WTC11 (cell line): ENCODE measurements at regions not wholly inside any gene's neighbourhood (a gene's known extent, or its start where the extent isn't known, plus 50 kb on each side); places are given as distances from the start of the nearest gene placed in this dataset.

Experiments
- ATAC-seq: fragments of 200-7000 bp; cut with Tn5 transposase; 2 replicates; pipeline ENCODE4 v1.10.0; 2021; ENCODE audit warnings: mild to moderate bottlenecking, moderate library complexity
- CTCF ChIA-PET: fragments of 300-600 bp; sonication (Branson Sonifier 250); formaldehyde crosslinking; loops from one replicate; lab custom pipeline; 2021; ENCODE audit warnings: antibody characterized with exemption; lab: Charles Lee
- POLR2A ChIA-PET: fragments of 350-600 bp; sonication (Branson Sonifier 250); formaldehyde crosslinking; loops from one replicate; lab custom pipeline; 2021; ENCODE audit warnings: antibody characterized with exemption; lab: Charles Lee
- DNase-seq: peaks from one replicate; pipeline ENCODE4 v3.0.0; 2021; ENCODE audit warnings: low spot score
- H3K27ac Mint-ChIP-seq: 2 replicates; pipeline ENCODE4 v1.8.0; 2021; ENCODE audit warnings: mixed read lengths
- H3K27me3 Mint-ChIP-seq: 2 replicates; pipeline ENCODE4 v1.8.0; 2021; ENCODE audit warnings: low read depth, mild to moderate bottlenecking, moderate library complexity, mixed read lengths
- H3K36me3 Mint-ChIP-seq: 2 replicates; pipeline ENCODE4 v1.8.0; 2021; ENCODE audit warnings: mixed read lengths
- H3K4me1 Mint-ChIP-seq: 2 replicates; pipeline ENCODE4 v1.8.0; 2022; ENCODE audit warnings: mixed read lengths
- H3K4me3 Mint-ChIP-seq: 2 replicates; pipeline ENCODE4 v1.8.0; 2021; ENCODE audit warnings: mild to moderate bottlenecking, moderate library complexity, mixed read lengths
- H3K9me3 Mint-ChIP-seq: 2 replicates; pipeline ENCODE4 v1.8.0; 2021; ENCODE audit warnings: mixed read lengths
- CREB1 ChIP-seq: sonication (generic); formaldehyde crosslinking; IDR thresholded peaks from 2 replicates; pipeline ENCODE4 v1.8.0; 2023; ENCODE audit warnings: mild to moderate bottlenecking, missing genetic modification reagents
- CREM ChIP-seq: sonication (generic); formaldehyde crosslinking; IDR thresholded peaks from 2 replicates; pipeline ENCODE4 v1.8.1; 2022; ENCODE audit warnings: mild to moderate bottlenecking, missing genetic modification reagents, moderate library complexity
- EMX1 ChIP-seq: fragments of 250-450 bp; sonication (Bioruptor Pico); IDR thresholded peaks from 2 replicates; pipeline ENCODE4 v1.8.0; 2021; ENCODE audit warnings: mild to moderate bottlenecking
- FOXK1 ChIP-seq: sonication (generic); formaldehyde crosslinking; IDR thresholded peaks from 2 replicates; pipeline ENCODE4 v1.8.0; 2022; ENCODE audit warnings: mild to moderate bottlenecking, moderate library complexity, missing genetic modification reagents
- JAZF1 ChIP-seq: fragments of 250-450 bp; sonication (Bioruptor Pico); IDR thresholded peaks from 2 replicates; pipeline ENCODE4 v1.9.0; 2021; ENCODE audit warnings: moderate library complexity, mild to moderate bottlenecking, inconsistent platforms
- JUN ChIP-seq: sonication (generic); formaldehyde crosslinking; IDR thresholded peaks from 2 replicates; pipeline ENCODE4 v1.8.0; 2023; ENCODE audit warnings: mild to moderate bottlenecking, missing genetic modification reagents
- KAT7 ChIP-seq: sonication (generic); formaldehyde crosslinking; IDR thresholded peaks from 2 replicates; pipeline ENCODE4 v1.8.1; 2023; ENCODE audit warnings: missing genetic modification reagents, mild to moderate bottlenecking, borderline replicate concordance
- NFE2L1 ChIP-seq: sonication (generic); formaldehyde crosslinking; IDR thresholded peaks from 2 replicates; pipeline ENCODE4 v1.8.1; 2023; ENCODE audit warnings: missing genetic modification reagents
- NFYB ChIP-seq: sonication (generic); formaldehyde crosslinking; conservative IDR thresholded peaks from 2 replicates; pipeline ENCODE4 v1.8.0; 2022; ENCODE audit warnings: low read depth, missing genetic modification reagents
- PRRX2 ChIP-seq: fragments of 250-450 bp; sonication (Bioruptor Pico); IDR thresholded peaks from 2 replicates; pipeline ENCODE4 v1.8.0; 2021; ENCODE audit warnings: mild to moderate bottlenecking
- RORB ChIP-seq: fragments of 250-450 bp; sonication (Bioruptor Pico); IDR thresholded peaks from 2 replicates; pipeline ENCODE4 v1.9.0; 2021; ENCODE audit warnings: mild to moderate bottlenecking
- SOX15 ChIP-seq: fragments of 250-450 bp; sonication (Bioruptor Pico); IDR thresholded peaks from 2 replicates; pipeline ENCODE4 v1.9.0; 2021; ENCODE audit warnings: mild to moderate bottlenecking
- TCF7 ChIP-seq: sonication (generic); formaldehyde crosslinking; IDR thresholded peaks from 2 replicates; pipeline ENCODE4 v1.8.0; 2022; ENCODE audit warnings: mild to moderate bottlenecking, low read depth, missing genetic modification reagents, moderate library complexity
- ZBTB21 ChIP-seq: sonication (generic); formaldehyde crosslinking; IDR thresholded peaks from 2 replicates; pipeline ENCODE4 v1.8.1; 2023; ENCODE audit warnings: mild to moderate bottlenecking, missing genetic modification reagents, borderline replicate concordance
- ZMAT4 ChIP-seq: fragments of 250-450 bp; sonication (Bioruptor Pico); IDR thresholded peaks from 2 replicates; pipeline ENCODE4 v1.9.0; 2021; ENCODE audit warnings: mild to moderate bottlenecking
- ZNF416 ChIP-seq: fragments of 250-450 bp; sonication (Bioruptor Pico); IDR thresholded peaks from 2 replicates; pipeline ENCODE4 v1.9.0; 2021; ENCODE audit warnings: mild to moderate bottlenecking, inconsistent platforms
- ZNF423 ChIP-seq: fragments of 250-450 bp; sonication (Bioruptor Pico); IDR thresholded peaks from 2 replicates; pipeline ENCODE4 v2.1.2; 2022; ENCODE audit warnings: mild to moderate bottlenecking, moderate library complexity
- ZNF532 ChIP-seq: fragments of 250-450 bp; sonication (Bioruptor Pico); IDR thresholded peaks from 2 replicates; pipeline ENCODE4 v1.9.0; 2021; ENCODE audit warnings: mild to moderate bottlenecking, borderline replicate concordance
- TF ChIP-seq, protein P1 (sequence below): sonication (generic); formaldehyde crosslinking; IDR thresholded peaks from 2 replicates; pipeline ENCODE4 v1.8.1; 2023; ENCODE audit warnings: mild to moderate bottlenecking, moderate library complexity, missing genetic modification reagents
- TF ChIP-seq, protein P2 (sequence below): sonication (generic); formaldehyde crosslinking; IDR thresholded peaks from 2 replicates; pipeline ENCODE4 v1.8.0; 2022; ENCODE audit warnings: mild to moderate bottlenecking, missing genetic modification reagents
- TF ChIP-seq, protein P3 (sequence below): sonication (generic); formaldehyde crosslinking; IDR thresholded peaks from 2 replicates; pipeline ENCODE4 v1.8.0; 2023; ENCODE audit warnings: missing genetic modification reagents, mild to moderate bottlenecking, borderline replicate concordance

DNA sequence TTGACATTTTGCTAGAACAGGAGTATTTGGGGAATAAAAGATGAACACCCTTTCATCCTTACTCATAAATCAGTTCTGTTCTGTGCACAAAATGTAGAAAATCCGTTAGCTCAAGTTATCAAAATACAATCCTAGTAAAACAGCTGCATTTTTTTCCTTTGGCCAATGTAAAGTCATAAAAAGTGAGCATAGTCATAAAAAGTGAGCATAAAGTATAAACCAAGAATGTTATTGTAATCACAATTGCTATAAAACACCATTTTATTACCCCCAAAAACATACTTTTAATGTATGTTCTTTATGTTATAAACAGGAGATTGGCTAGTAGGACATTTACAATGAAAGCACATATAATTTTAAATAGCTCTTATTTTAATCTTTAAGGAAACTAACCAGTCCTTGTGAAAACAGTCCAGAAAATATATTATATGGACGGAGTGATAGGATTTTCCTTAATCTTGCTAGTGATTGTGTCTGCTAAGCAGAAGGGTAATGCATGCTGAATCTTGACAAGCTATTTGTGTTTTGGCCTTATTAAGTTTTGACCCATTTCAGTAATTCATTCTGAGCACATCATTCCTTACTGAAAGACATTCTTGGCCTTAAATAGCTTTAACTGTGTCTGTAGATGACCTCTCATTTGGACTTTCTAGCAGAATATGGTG lies 891.8 kb downstream of the DSC3 start:
- POLR2A ChIA-PET: no interaction called here
- CTCF ChIA-PET: no interaction called here
- Mint-ChIP-seq H3K27me3 (no peaks in the 10 kb centered on the region), H3K4me1 (no peaks in the 10 kb centered on the region), H3K27ac (no peak overlapping the region), H3K4me3 (no peak overlapping the region), H3K9me3 (no peaks in the 10 kb centered on the region), H3K36me3 (no peaks in the 10 kb centered on the region)
- ATAC-seq (no peak), DNase-seq (no peak)
- TF ChIP-seq ZBTB21 (CRISPR knock-in tag): no peak
- TF ChIP-seq JUN (CRISPR knock-in tag): no peak
- no peak for TF ChIP-seq CREM (CRISPR knock-in tag)
- TF ChIP-seq ZNF532 (CRISPR knock-in tag): no peak
- TF ChIP-seq ZNF423: no peak
- TF ChIP-seq TCF7 (CRISPR knock-in tag): no peak
- no peak for TF ChIP-seq PRRX2 (CRISPR knock-in tag)
- no peak for TF ChIP-seq ZNF416 (CRISPR knock-in tag)
- TF ChIP-seq EMX1 (CRISPR knock-in tag): no peak

GRCh38 chr18:30149585-30149984 lies 893.0 kb downstream of the DSC3 start:
- TF ChIP-seq SOX15 (CRISPR knock-in tag): no peak
- TF ChIP-seq, protein P1, sequence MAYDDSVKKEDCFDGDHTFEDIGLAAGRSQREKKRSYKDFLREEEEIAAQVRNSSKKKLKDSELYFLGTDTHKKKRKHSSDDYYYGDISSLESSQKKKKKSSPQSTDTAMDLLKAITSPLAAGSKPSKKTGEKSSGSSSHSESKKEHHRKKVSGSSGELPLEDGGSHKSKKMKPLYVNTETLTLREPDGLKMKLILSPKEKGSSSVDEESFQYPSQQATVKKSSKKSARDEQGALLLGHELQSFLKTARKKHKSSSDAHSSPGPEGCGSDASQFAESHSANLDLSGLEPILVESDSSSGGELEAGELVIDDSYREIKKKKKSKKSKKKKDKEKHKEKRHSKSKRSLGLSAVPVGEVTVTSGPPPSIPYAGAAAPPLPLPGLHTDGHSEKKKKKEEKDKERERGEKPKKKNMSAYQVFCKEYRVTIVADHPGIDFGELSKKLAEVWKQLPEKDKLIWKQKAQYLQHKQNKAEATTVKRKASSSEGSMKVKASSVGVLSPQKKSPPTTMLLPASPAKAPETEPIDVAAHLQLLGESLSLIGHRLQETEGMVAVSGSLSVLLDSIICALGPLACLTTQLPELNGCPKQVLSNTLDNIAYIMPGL (CRISPR knock-in tag): no peak
- TF ChIP-seq, all 79 proteins: peak for 0
- H3K4me1 Mint-ChIP-seq: peaks cover 5% of the 10 kb centered on the region
- H3K27me3 Mint-ChIP-seq: no peaks in the 10 kb centered on the region
- ChIA-PET POLR2A (no interaction called here), CTCF (no interaction called here)
- no peak overlapping the region for H3K4me3 Mint-ChIP-seq
- no peak overlapping the region for H3K27ac Mint-ChIP-seq
- H3K36me3 Mint-ChIP-seq: no peaks in the 10 kb centered on the region
- H3K9me3 Mint-ChIP-seq: peaks cover 10% of the 10 kb centered on the region; the same call in 1 of the 2 replicates
- DNase-seq (no peak), ATAC-seq (no peak)

- POLR2A ChIA-PET: no interaction called here
- H3K36me3 Mint-ChIP-seq: peaks cover 24% of the 10 kb centered on the region
- no peak overlapping the region for H3K27ac Mint-ChIP-seq
- H3K27me3 Mint-ChIP-seq: no peaks in the 10 kb centered on the region; the same call in 1 of the 2 replicates
- no peak for TF ChIP-seq NFE2L1 (CRISPR knock-in tag)
- TF ChIP-seq FOXK1 (CRISPR knock-in tag): no peak
- TF ChIP-seq NFYB: no peak
- TF ChIP-seq CREB1 (CRISPR knock-in tag): no peak
- no peak for TF ChIP-seq ZMAT4 (CRISPR knock-in tag)
- TF ChIP-seq, protein P2, sequence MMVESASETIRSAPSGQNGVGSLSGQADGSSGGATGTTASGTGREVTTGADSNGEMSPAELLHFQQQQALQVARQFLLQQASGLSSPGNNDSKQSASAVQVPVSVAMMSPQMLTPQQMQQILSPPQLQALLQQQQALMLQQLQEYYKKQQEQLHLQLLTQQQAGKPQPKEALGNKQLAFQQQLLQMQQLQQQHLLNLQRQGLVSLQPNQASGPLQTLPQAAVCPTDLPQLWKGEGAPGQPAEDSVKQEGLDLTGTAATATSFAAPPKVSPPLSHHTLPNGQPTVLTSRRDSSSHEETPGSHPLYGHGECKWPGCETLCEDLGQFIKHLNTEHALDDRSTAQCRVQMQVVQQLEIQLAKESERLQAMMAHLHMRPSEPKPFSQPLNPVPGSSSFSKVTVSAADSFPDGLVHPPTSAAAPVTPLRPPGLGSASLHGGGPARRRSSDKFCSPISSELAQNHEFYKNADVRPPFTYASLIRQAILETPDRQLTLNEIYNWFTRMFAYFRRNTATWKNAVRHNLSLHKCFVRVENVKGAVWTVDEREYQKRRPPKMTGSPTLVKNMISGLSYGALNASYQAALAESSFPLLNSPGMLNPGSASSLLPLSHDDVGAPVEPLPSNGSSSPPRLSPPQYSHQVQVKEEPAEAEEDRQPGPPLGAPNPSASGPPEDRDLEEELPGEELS: no peak
- TF ChIP-seq JAZF1 (CRISPR knock-in tag): no peak
- no peak for TF ChIP-seq KAT7 (CRISPR knock-in tag)
- TF ChIP-seq RORB (CRISPR knock-in tag): no peak
- TF ChIP-seq, protein P3, sequence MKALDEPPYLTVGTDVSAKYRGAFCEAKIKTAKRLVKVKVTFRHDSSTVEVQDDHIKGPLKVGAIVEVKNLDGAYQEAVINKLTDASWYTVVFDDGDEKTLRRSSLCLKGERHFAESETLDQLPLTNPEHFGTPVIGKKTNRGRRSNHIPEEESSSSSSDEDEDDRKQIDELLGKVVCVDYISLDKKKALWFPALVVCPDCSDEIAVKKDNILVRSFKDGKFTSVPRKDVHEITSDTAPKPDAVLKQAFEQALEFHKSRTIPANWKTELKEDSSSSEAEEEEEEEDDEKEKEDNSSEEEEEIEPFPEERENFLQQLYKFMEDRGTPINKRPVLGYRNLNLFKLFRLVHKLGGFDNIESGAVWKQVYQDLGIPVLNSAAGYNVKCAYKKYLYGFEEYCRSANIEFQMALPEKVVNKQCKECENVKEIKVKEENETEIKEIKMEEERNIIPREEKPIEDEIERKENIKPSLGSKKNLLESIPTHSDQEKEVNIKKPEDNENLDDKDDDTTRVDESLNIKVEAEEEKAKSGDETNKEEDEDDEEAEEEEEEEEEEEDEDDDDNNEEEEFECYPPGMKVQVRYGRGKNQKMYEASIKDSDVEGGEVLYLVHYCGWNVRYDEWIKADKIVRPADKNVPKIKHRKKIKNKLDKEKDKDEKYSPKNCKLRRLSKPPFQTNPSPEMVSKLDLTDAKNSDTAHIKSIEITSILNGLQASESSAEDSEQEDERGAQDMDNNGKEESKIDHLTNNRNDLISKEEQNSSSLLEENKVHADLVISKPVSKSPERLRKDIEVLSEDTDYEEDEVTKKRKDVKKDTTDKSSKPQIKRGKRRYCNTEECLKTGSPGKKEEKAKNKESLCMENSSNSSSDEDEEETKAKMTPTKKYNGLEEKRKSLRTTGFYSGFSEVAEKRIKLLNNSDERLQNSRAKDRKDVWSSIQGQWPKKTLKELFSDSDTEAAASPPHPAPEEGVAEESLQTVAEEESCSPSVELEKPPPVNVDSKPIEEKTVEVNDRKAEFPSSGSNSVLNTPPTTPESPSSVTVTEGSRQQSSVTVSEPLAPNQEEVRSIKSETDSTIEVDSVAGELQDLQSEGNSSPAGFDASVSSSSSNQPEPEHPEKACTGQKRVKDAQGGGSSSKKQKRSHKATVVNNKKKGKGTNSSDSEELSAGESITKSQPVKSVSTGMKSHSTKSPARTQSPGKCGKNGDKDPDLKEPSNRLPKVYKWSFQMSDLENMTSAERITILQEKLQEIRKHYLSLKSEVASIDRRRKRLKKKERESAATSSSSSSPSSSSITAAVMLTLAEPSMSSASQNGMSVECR (CRISPR knock-in tag): no peak
- TF ChIP-seq SOX15 (CRISPR knock-in tag): no peak
- H3K4me1 Mint-ChIP-seq: peaks cover 34% of the 10 kb centered on the region
- H3K4me3 Mint-ChIP-seq: no peak overlapping the region
- no peak for DNase-seq
- CTCF ChIA-PET: no interaction called here
- H3K9me3 Mint-ChIP-seq: peaks cover 41% of the 10 kb centered on the region
- no peak for ATAC-seq
These were observed 899.7 kb downstream of the DSC3 start for GRCh38 chr18:30142870-30143269.
